GM18870 (cell line): ENCODE measurements at regions not wholly inside any gene's neighbourhood (a gene's known extent, or its start where the extent isn't known, plus 50 kb on each side); places are given as distances from the start of the nearest gene placed in this dataset.

Experiments used
- ATAC-seq: cut with Tn5 transposase; IDR thresholded peaks from one replicate; pipeline ENCODE4 v1.9.1; 2021; ENCODE audit warnings: moderate library complexity; ENCODE audit not compliant: unreplicated experiment

DNA sequence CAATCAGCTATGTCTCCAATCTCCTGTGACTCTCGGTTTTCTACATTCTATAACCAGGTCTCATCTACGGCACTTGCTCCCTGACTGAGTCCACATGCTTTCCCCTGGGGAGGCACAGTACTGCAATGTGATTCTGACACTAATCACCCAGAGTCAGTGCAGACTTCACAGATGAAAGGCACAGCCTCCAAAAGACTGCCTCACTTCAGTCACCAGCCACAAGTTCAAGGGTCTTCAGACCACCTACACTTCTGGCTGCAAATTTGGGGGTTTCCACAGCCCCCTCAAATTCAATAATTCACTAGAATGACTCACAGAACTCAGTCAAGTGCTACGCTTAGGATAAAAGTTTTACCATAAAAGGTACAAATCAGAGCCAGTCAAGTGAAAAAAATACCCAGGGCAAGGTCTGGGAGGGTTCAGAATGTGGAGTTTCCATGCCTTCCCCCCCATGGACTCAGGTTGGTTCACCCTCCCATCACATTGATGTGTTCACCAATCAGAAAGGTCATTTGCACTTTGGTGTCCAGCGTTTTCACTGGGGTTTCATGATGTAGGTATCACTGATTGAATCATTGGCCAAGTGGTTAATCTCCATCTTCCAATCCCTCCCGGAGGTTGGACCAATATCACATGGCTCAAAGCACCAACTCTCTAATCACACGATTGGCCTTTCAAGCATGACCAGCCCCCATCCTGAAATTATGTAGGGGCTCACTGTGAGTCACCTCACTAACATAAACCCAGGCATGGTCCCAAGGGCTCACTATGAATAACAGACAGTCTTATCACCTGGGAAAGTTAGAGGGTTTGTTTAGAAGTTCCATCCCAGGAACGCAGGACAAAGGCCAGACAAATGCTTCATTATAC lies 182.9 kb upstream of the CAMK1G start:
- ATAC-seq = no peak

- ATAC-seq = no peak
These were observed 180.8 kb upstream of the CAMK1G start for GRCh38 chr1:209402697-209403096.

- ATAC-seq = no peak
These were observed 179.6 kb upstream of the CAMK1G start for GRCh38 chr1:209403921-209404320.

GRCh38 chr1:209404577-209404976 lies 178.9 kb upstream of the CAMK1G start:
- no peak for ATAC-seq

DNA sequence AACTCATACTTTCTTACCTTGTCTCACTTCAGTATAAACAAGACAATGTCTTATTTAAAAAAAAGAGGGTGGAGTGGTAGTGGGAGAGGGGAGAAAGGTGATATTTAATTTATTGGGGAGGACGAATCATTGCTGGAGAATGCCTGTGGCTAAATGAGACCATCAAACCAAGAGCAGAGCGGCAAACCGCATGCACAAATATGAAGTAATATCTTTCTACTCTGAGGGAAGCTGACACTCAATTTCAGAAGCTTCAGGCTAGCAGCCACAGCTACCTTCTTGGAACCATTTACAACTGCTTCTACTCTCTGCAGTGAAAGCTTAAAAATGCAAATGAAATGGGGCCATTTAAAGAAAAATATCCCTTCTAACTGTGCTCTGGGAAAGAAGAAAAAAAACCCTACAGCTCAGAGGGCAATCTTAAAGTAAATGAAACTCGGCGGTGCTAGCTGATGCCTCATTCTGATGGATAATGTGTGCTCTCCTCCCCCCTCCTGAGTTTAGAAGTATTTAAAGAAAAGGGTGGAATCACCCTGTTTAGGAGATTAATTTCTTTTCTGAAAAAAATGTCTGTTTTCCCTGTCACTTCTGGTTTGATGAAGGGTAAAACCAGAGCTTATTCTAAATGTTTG lies 178.2 kb upstream of the CAMK1G start:
- no peak for ATAC-seq

DNA sequence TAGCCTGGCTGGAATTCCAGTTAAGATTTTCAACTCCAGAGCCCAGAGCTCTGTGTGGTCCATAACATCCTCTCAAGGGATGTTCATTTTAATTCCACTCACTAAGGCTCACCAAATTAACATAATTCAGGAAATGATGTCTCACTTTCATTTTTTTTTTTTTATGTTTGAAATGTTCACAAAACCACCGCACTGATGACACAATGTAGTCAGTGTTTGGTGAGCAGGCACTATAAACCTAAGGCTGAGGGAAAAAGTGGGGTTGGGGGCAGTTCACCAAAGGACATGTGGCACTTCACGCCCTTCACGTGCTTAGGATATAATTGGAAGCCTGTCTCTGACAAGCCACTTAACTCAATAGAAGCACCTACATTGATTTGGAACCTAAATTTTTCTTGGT lies 177.3 kb upstream of the CAMK1G start:
- ATAC-seq = no peak

GRCh38 chr1:209406595-209406994 lies 176.9 kb upstream of the CAMK1G start:
- ATAC-seq = no peak

DNA sequence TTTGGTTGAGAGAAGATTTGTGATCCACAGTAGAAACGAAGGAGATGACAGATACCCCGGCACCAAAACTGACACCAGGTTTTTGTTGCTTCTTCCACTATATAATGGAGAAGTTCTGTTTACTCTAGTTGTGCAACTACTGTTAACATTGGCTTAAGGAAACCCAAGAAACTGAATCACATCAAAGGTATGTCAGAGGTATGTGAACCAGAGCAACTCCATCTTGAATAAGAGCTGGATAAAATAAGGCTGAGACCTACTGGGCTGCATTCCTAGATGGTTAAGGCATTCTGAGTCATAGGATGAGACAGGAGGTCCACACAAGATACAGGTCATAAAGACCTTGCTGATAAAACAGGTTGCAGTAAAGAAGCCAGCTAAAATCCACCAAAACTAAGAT lies 173.7 kb upstream of the CAMK1G start:
- no peak for ATAC-seq

- ATAC-seq = no peak
These were observed 172.0 kb upstream of the CAMK1G start for GRCh38 chr1:209411491-209411929.

GRCh38 chr1:209412036-209412435 lies 171.5 kb upstream of the CAMK1G start:
- ATAC-seq = no peak

DNA sequence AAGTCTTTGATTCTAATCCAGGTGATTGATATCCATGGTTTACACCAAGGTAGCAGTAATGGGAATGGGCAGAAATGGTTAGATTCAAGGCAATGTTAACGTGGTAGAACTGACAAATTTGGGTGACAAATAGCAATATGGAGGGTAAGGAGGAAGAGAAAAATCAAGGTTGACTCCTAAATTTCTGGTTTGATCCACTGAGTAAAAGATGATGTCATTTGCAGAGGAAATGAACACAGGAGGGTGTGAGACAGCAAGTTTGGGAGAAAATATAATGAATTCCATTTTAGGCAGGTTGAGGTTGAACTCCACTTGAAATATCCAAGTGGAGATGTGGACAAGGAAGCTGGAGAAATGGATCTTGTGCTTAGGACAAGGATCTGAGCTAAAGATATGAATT lies 170.9 kb upstream of the CAMK1G start:
- ATAC-seq = no peak

DNA sequence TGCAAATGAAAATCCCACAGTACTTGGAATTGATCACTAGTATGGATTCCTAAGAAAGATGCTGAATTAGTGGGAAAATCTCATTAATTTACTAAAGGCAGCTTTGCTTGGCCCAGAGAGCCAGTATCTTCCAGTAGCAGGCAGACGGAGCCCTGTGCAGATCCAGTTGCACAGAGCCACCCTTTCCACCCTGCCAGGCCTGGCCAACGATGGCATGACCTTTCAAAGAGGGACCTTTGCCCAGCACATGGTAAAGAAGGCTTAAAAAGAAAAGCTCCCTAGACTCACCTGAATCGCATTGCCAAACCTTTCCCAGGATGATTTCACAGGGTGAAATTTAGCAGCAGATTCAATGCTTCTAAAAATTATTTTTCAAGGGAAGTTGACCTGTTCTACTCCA lies 170.5 kb upstream of the CAMK1G start:
- ATAC-seq = no peak

DNA sequence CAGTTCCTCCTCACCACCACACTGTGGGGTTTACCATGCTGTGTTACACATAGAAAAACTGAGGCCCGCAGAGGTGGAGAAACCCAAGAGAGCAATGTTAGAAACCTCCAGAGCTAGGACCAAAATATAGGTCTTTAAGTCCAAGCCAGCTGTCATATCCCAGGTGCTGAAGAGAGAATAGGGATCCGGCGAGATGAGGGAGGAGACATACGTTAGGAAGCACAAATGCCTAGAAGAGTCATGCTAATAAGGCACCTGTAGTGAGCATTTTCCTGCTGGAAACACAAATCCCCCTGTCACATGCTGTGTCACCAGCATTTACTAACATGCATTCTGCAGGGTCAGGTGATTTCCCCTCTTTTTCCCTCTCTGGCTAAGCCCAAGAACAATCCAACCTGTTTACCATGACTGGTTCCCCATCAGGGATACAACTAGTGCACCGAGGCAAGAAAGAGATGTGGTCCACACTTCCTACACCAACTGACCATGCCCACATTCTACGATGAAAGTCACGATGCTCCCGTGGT lies 168.6 kb upstream of the CAMK1G start:
- ATAC-seq = no peak

DNA sequence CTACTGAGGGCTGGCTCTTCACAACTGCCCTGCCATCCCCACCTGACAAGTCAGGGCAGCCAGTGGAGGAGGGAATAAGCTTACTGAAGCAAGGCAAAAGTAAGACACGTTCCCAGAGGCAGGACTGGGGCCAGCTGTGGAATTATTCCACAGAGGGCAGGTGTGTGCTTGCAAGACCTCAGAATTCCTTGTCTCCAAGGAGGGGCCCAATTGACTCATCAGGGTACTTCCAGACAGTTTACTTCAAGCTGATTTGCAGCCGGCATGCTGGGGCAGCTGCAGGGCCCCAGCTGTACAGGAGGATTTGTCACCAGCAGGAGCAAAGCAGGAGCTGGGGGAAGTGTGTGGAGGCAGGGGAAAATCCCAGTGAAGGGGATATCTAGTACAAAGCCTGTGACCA lies 167.5 kb upstream of the CAMK1G start:
- ATAC-seq = no peak

DNA sequence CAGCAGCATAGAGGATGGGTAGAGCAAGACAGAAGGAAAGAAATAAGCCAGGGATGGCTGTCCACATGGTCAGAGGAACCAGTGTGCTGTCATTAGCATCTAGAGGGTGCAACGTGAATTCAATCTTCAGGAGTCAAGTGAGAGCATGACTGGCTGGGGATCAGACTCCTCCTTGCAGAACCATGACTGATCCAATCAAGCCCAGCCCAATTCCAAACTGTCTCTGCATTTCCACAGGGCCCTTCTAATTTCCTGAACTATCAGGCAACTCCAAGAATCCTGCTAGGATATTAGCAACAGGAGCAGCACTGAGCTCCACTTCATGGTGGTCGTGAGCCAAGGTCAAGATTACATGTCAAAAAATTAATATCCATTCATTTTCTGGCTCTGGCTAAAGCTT lies 166.8 kb upstream of the CAMK1G start:
- no peak for ATAC-seq

DNA sequence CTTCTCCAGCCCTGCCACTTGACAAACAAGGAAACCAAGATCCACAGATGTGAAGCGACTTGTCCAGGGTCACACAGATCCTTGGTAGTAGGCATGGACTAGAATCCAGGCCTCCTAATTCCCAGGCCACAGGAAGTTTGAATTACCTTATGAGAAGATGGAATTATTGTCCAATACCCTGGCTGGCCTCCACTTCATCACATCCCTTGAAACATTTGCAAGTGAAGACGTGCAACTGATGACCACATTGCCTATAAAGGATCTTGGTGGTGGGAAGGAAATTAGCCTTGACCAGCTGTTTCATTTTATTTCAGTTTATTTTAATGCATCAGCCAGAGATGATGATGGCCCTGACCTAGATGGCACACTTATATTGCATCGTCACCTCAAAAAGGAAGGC lies 165.8 kb upstream of the CAMK1G start:
- no peak for ATAC-seq

- no peak for ATAC-seq
These were observed 163.2 kb upstream of the CAMK1G start for GRCh38 chr1:209420276-209420675.

DNA sequence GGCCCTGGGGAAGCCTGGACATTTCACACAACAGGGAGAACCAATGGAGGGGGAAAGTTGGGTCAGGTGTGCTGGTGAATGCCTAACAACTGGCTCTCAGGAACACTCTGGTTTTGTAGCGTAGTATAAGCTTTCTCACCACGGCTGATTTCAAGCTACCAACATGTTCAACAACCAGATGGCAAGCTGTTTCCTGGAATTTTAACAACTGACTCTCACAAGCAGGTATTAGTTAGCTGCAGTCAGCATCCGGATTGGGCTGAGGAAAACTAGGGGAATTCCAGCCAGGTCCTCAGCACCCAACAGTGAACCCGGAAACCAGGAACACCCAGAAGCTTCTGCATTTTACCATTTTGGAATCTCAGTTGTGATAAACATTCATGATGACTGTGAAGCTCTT lies 162.3 kb upstream of the CAMK1G start:
- ATAC-seq = no peak

- no peak for ATAC-seq
These were observed 161.4 kb upstream of the CAMK1G start for GRCh38 chr1:209421978-209422680.

- no peak for ATAC-seq
These were observed 157.6 kb upstream of the CAMK1G start for GRCh38 chr1:209425959-209426358.

GRCh38 chr1:209427277-209427676 lies 156.2 kb upstream of the CAMK1G start:
- ATAC-seq = no peak

GRCh38 chr1:209427811-209428210 lies 155.7 kb upstream of the CAMK1G start:
- ATAC-seq = no peak
